Trophoblast cell (in vitro differentiated cells and primary cell): ENCODE measurements at regions not wholly inside any gene's neighbourhood (a gene's known extent, or its start where the extent isn't known, plus 50 kb on each side); places are given as distances from the start of the nearest gene placed in this dataset.

Experiments
- DNase-seq, 2 donors: peaks; one replicate each; pipeline ENCODE4 v3.0.0-alpha.2; 2016
- H2AFZ ChIP-seq: 2 replicates; pipeline ENCODE4 v1.6.1; 2013; ENCODE audit warnings: low read length, moderate library complexity, mild to moderate bottlenecking; ENCODE audit not compliant: insufficient read depth, poor library complexity
- H2AK5ac ChIP-seq: 2 replicates; pipeline ENCODE4 v1.6.1; 2013; ENCODE audit warnings: mild to moderate bottlenecking, low read length
- H2BK120ac ChIP-seq: 2 replicates; pipeline ENCODE4 v1.6.1; 2013; ENCODE audit warnings: low read length, mild to moderate bottlenecking, moderate library complexity; ENCODE audit not compliant: insufficient read depth, poor library complexity
- H2BK12ac ChIP-seq: 2 replicates; pipeline ENCODE4 v1.6.1; 2013; ENCODE audit warnings: mild to moderate bottlenecking, low read length, moderate library complexity
- H2BK5ac ChIP-seq: 2 replicates; pipeline ENCODE4 v1.6.1; 2013; ENCODE audit warnings: low read length, low read depth, moderate library complexity, mild to moderate bottlenecking; ENCODE audit not compliant: poor library complexity
- H3K14ac ChIP-seq: 2 replicates; pipeline ENCODE4 v1.6.1; 2013; ENCODE audit warnings: mild to moderate bottlenecking, low read length
- H3K18ac ChIP-seq: 2 replicates; pipeline ENCODE4 v1.6.1; 2013; ENCODE audit warnings: mild to moderate bottlenecking, low read length
- H3K23ac ChIP-seq: 2 replicates; pipeline ENCODE4 v1.6.1; 2013; ENCODE audit warnings: low read length
- H3K27ac ChIP-seq: 2 replicates; pipeline ENCODE4 v1.5.1; 2013; ENCODE audit warnings: low read depth, mild to moderate bottlenecking, inconsistent platforms, low read length, moderate library complexity
- H3K27me3 ChIP-seq: 2 replicates; pipeline ENCODE4 v1.6.1; 2013; ENCODE audit warnings: inconsistent platforms, mild to moderate bottlenecking, low read length, moderate library complexity; ENCODE audit not compliant: insufficient read depth
- H3K36me3 ChIP-seq, 2 experiments: 1 replicate in 1 of 2; 2 replicates in 1 of 2; pipeline ENCODE4 v1.6.1; 2013; ENCODE audit warnings: low read length in 2 of 2, mild to moderate bottlenecking in 2 of 2, moderate library complexity in 1 of 2; ENCODE audit not compliant: insufficient read depth in 2 of 2, control insufficient read depth in 1 of 2
- H3K4ac ChIP-seq: 2 replicates; pipeline ENCODE4 v1.6.1; 2013; ENCODE audit warnings: low read depth, mild to moderate bottlenecking, low read length, moderate library complexity
- H3K4me1 ChIP-seq, 2 experiments: 1 replicate in 1 of 2; 2 replicates in 1 of 2; pipeline ENCODE4 v1.6.1; 2013; ENCODE audit warnings: low read length in 2 of 2, mild to moderate bottlenecking in 2 of 2, moderate library complexity in 1 of 2; ENCODE audit not compliant: insufficient read depth in 2 of 2, control insufficient read depth in 1 of 2
- H3K4me2 ChIP-seq: 2 replicates; pipeline ENCODE4 v1.6.1; 2013; ENCODE audit warnings: inconsistent platforms, mild to moderate bottlenecking, low read length, moderate library complexity
- H3K4me3 ChIP-seq: 2 replicates; pipeline ENCODE4 v1.5.1; 2013; ENCODE audit warnings: mild to moderate bottlenecking, low read depth, low read length, inconsistent platforms
- H3K79me1 ChIP-seq: one replicate; pipeline ENCODE4 v1.6.1; 2013; ENCODE audit warnings: low read length
- H3K79me2 ChIP-seq: 2 replicates; pipeline ENCODE4 v1.6.1; 2013; ENCODE audit warnings: low read length, mild to moderate bottlenecking; ENCODE audit not compliant: control insufficient read depth, insufficient read depth, poor library complexity
- H3K9ac ChIP-seq: 2 replicates; pipeline ENCODE4 v1.6.1; 2013; ENCODE audit warnings: mild to moderate bottlenecking, low read length
- H3K9me3 ChIP-seq: 2 replicates; pipeline ENCODE4 v1.6.1; 2013; ENCODE audit warnings: low read depth, mild to moderate bottlenecking, control low read depth, inconsistent platforms, low read length; ENCODE audit not compliant: insufficient read depth
- H4K12ac ChIP-seq: 2 replicates; pipeline ENCODE4 v1.6.1; 2013; ENCODE audit warnings: low read depth, mild to moderate bottlenecking, low read length, moderate library complexity
- H4K8ac ChIP-seq: 2 replicates; pipeline ENCODE4 v1.6.1; 2013; ENCODE audit warnings: low read depth, mild to moderate bottlenecking, low read length, moderate library complexity
- H4K91ac ChIP-seq: one replicate; pipeline ENCODE4 v1.6.1; 2013; ENCODE audit warnings: low read depth, mild to moderate bottlenecking, low read length, moderate library complexity
- WGBS: extraction: QIAGEN DNeasy Blood & Tissue Kit; methylation state at CpG from one replicate; pipeline ENCODE4 v1.1.7; 2013; ENCODE audit warnings: missing lambda C conversion rate; ENCODE audit not compliant: insufficient read length, insufficient coverage; ENCODE audit errors: extremely low coverage; 5-methylcytosine and 5-hydroxymethylcytosine counted together

GRCh38 chr10:16274911-16275310, 161.9 kb upstream of the PTER start:
- Histone ChIP-seq H2AFZ (no peak overlapping the region), H3K27ac (no peak overlapping the region), H3K23ac (no peak overlapping the region), H4K91ac (no peak overlapping the region), H3K4me3 (no peak overlapping the region), H3K27me3 (no peaks in the 10 kb centered on the region), H4K8ac (no peak overlapping the region), H3K9me3 (peaks cover 1% of the 10 kb centered on the region), H3K79me1 (no peaks in the 10 kb centered on the region), H3K79me2 (no peaks in the 10 kb centered on the region), H3K14ac (no peak overlapping the region), H3K9ac (no peak overlapping the region), H2AK5ac (no peak overlapping the region), H3K18ac (no peak overlapping the region), H2BK5ac (no peak overlapping the region), H3K4me1 (no peaks in the 10 kb centered on the region), H4K12ac (no peak overlapping the region), H3K36me3 (no peaks in the 10 kb centered on the region), H2BK12ac (no peak overlapping the region), H2BK120ac (no peak overlapping the region), H3K4ac (no peak overlapping the region), H3K4me2 (no peak overlapping the region)
- WGBS: no CpG with 5 or more reads among the region's 3 CpGs
- no peak for DNase-seq

GRCh38 chr10:16280595-16280994, 156.2 kb upstream of the PTER start:
- H3K27ac ChIP-seq: no peak overlapping the region
- no peak for DNase-seq
- no peak overlapping the region for H3K9ac ChIP-seq
- WGBS: no CpG with 5 or more reads among the region's 4 CpGs
- no peak overlapping the region for H2AK5ac ChIP-seq
- H2AFZ ChIP-seq: peak overlapping the region; percentile 18
- H2BK5ac ChIP-seq: no peak overlapping the region
- no peak overlapping the region for H3K23ac ChIP-seq
- H3K4ac ChIP-seq: no peak overlapping the region
- H3K4me3 ChIP-seq: no peak overlapping the region
- H4K8ac ChIP-seq: no peak overlapping the region
- H2BK12ac ChIP-seq: no peak overlapping the region
- no peaks in the 10 kb centered on the region for H3K79me2 ChIP-seq
- no peaks in the 10 kb centered on the region for H3K79me1 ChIP-seq
- H3K14ac ChIP-seq: no peak overlapping the region
- H4K12ac ChIP-seq: no peak overlapping the region
- H3K9me3 ChIP-seq: peaks cover 1% of the 10 kb centered on the region
- no peaks in the 10 kb centered on the region for H3K27me3 ChIP-seq
- no peaks in the 10 kb centered on the region for H3K36me3 ChIP-seq
- H3K18ac ChIP-seq: no peak overlapping the region
- no peak overlapping the region for H2BK120ac ChIP-seq
- no peak overlapping the region for H3K4me2 ChIP-seq
- H4K91ac ChIP-seq: no peak overlapping the region
- H3K4me1 ChIP-seq: no peaks in the 10 kb centered on the region

GRCh38 chr10:16292366-16292765, 144.4 kb upstream of the PTER start:
- WGBS: no CpG with 5 or more reads among the region's 7 CpGs

DNA sequence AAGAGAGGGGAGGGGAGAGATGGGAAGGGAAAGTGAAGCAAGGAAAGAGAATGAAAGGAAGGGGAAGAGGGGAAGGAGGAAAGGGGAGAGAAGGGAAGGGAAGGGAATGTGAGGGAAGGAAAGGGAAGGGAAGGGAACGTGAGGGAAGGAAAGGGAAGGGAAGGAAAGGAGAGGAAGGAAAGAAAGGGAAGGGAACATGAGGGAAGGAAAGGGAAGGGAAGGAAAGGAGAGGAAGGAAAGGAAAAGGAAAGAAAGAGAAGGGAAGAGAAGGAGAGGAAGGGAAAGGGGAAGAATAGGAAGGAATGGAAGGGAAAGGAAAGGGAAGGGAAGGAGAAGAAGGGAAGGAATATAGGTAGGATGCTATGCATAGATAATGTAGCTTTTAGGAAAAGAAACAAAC, 139.7 kb upstream of the PTER start:
- Histone ChIP-seq H3K14ac (no peak overlapping the region), H3K4me1 (no peaks in the 10 kb centered on the region), H3K23ac (no peak overlapping the region), H4K8ac (no peak overlapping the region), H2BK12ac (no peak overlapping the region), H3K27ac (no peak overlapping the region), H2AK5ac (no peak overlapping the region), H3K9ac (no peak overlapping the region), H4K91ac (no peak overlapping the region), H2BK5ac (no peak overlapping the region), H2BK120ac (no peak overlapping the region), H4K12ac (no peak overlapping the region), H3K4ac (no peak overlapping the region), H3K79me1 (no peaks in the 10 kb centered on the region), H3K9me3 (no peaks in the 10 kb centered on the region), H3K27me3 (no peaks in the 10 kb centered on the region), H3K36me3 (no peaks in the 10 kb centered on the region), H3K18ac (no peak overlapping the region), H2AFZ (no peak overlapping the region), H3K4me3 (no peak overlapping the region), H3K4me2 (no peak overlapping the region), H3K79me2 (no peaks in the 10 kb centered on the region)
- 88% methylated on average over 1 of the region's 1 CpG for WGBS
- DNase-seq: no peak

More at GRCh38 chr10:16292366-16292765, 144.4 kb upstream of the PTER start:
- no peak overlapping the region for H3K9ac ChIP-seq
- H3K79me2 ChIP-seq: no peaks in the 10 kb centered on the region
- no peaks in the 10 kb centered on the region for H3K79me1 ChIP-seq
- no peaks in the 10 kb centered on the region for H3K4me1 ChIP-seq
- no peak overlapping the region for H4K8ac ChIP-seq
- H4K91ac ChIP-seq: no peak overlapping the region
- H3K9me3 ChIP-seq: no peaks in the 10 kb centered on the region
- H2AFZ ChIP-seq: no peak overlapping the region
- no peak overlapping the region for H2BK5ac ChIP-seq
- H3K4ac ChIP-seq: no peak overlapping the region
- H3K27ac ChIP-seq: no peak overlapping the region
- H2BK120ac ChIP-seq: no peak overlapping the region
- DNase-seq: peak in 1 of 2 donors; percentile 14
- no peaks in the 10 kb centered on the region for H3K27me3 ChIP-seq
- H3K36me3 ChIP-seq: no peaks in the 10 kb centered on the region
- H3K18ac ChIP-seq: no peak overlapping the region
- no peak overlapping the region for H2AK5ac ChIP-seq
- no peak overlapping the region for H3K4me3 ChIP-seq
- no peak overlapping the region for H3K14ac ChIP-seq
- H3K4me2 ChIP-seq: no peak overlapping the region
- H3K23ac ChIP-seq: no peak overlapping the region
- no peak overlapping the region for H4K12ac ChIP-seq
- H2BK12ac ChIP-seq: no peak overlapping the region
